GM21526 (cell line): ENCODE measurements at regions not wholly inside any gene's neighbourhood (a gene's known extent, or its start where the extent isn't known, plus 50 kb on each side); places are given as distances from the start of the nearest gene placed in this dataset.
"Not testable (repeated sequence)": the region's sequence is repeated elsewhere in the genome, so short reads cannot be mapped to it uniquely, and the experiment has no call there.

ENCODE experiments used
- ATAC-seq: cut with Tn5 transposase; IDR thresholded peaks from one replicate; pipeline ENCODE4 v1.9.1; 2021; ENCODE audit warnings: moderate library complexity; ENCODE audit not compliant: unreplicated experiment, low FRiP score

- ATAC-seq = no peak
Observed at GRCh38 chr1:190809312-190809711, 331.6 kb upstream of the BRINP3 start.

GRCh38 chr1:190812996-190813395 lies 335.3 kb upstream of the BRINP3 start:
- ATAC-seq = no peak

- ATAC-seq = no peak
Observed at GRCh38 chr1:190832511-190832910, 354.8 kb upstream of the BRINP3 start.

DNA sequence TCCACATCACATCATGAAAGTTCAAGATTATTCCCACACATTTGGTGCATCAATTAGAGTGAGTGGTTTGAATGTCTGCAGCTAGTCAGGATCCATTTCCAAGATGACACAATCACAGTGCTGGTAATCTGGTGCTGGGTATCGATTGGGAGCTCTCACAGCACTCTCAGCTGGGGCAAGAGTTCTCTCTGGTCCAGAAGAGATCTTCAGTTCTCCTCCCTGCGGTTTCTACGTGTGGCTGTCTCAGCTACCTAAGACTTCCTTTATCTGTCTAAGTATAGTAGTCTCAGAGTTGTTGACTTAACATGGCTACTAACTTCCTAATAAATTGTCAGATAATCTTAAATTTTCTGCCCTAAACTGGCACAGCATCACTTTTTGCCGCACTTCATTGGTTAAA lies 358.0 kb upstream of the BRINP3 start:
- no peak for ATAC-seq

GRCh38 chr1:190837200-190837599 lies 359.5 kb upstream of the BRINP3 start:
- ATAC-seq = not testable (repeated sequence)

DNA sequence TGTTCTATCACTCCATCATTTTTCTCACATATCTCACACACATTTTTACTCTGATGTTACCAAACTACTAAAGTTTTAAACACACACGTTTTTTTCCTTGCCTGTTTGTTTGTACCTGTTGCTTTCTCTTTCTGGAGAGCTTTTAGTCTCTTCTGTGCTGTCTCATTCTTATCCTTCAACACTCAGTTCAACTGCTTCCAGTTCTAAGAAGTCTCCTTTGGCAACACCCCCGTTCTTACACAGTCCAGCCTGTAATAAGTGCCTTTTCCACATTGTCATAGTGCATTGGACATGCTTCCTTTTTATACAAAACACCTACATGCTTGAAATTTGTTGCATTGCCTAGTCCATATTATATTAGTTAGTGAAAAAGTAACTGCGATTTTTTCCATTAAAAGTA lies 360.2 kb upstream of the BRINP3 start:
- ATAC-seq = no peak

DNA sequence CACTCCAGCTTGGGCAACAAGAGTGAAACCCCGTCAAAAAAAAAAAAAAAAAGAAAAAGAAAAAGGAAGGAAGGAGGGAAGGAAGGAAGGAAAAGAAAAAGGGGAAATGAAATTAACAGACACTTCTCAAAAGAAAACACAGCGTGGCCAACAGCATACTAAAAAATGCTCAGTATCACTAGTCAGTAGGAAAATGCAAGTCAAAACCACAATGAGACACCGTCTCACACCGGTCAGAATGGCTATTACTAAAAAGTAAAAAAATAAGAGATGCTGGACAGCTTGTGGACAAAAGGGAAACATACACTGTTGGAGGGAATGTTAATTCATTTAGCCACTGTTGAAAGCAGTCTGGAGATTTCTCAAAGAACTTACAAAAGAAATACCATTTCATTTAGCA lies 369.5 kb upstream of the BRINP3 start:
- ATAC-seq = no peak

DNA sequence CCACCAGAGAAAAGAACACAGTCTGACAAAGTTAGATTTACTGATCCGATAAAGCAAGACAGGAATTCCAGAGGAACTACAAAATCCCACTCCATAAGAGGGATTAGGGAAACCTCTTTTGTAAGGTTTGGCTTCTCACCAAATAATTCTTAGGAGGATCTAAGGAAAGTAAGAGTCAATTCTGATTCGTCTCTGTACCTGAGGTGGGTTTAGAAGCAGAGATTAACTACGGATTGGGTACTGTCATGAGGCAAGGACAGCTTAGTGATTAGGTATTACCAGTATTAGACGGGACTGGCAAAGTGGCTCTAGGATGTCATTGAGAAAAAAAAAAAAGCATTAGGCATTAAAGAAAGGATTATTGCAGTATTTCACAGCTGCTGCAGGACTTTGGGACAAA lies 371.7 kb upstream of the BRINP3 start:
- ATAC-seq = no peak

DNA sequence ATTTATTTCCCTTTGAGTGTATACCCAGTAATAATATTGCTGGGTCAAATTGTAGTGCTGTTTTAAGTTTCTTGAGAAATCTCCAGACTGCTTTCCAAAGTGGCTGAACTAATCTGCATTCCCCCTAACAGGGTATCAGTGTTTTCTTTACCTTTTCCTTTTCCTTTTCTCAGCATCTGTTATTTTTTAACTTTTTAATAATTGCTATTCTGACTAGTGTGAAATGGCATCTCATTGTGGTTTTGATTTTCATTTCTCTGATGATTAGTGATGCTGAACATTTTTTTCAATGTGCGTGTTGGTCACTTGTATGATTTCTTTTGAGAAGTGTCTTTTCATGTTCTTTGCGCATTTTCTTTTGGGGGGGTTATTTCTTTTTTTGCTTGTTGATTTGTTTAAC lies 374.9 kb upstream of the BRINP3 start:
- no peak for ATAC-seq

DNA sequence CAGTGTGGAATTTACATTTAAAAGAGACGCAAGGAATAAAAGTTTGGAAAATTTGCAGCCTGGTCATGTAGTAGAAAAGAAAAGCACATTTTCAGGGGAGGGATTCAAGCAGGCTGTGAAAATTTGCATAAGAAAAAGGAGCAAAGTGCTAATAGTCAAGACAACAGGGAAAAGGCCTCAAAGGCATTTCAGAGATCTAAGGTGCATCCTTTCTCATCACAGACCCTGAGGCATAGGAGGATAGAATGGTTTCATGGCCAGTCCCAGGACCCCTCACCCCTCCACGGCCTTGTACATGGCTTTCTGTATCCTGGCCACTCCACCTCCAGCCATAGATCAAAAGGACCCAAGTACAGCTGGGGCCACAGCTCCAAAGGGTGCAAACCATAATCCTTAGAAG lies 380.5 kb upstream of the BRINP3 start:
- no peak for ATAC-seq

- no peak for ATAC-seq
Observed at GRCh38 chr1:190864013-190864641, 386.5 kb upstream of the BRINP3 start.

DNA sequence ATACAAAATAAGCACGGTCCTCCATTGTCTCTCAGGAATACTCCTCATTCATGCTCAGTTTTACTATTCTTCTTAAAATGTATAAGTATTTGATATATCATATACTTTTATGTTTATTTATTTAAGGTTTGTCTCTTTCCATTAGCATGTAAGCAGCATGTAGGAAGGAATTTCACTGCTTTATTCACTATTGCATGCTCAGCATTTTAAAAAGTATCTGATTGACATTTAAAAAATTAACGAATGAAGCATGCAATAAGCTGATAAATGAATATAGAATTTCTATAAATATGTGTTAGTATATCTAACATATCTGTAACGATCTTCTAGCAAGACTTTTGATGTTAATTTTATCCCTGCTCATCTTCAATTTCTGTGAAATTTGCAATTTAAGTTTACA lies 402.7 kb upstream of the BRINP3 start:
- no peak for ATAC-seq

- ATAC-seq = no peak
Observed at GRCh38 chr1:190881064-190881463, 403.4 kb upstream of the BRINP3 start.

- no peak for ATAC-seq
Observed at GRCh38 chr1:190897233-190897632, 419.6 kb upstream of the BRINP3 start.

DNA sequence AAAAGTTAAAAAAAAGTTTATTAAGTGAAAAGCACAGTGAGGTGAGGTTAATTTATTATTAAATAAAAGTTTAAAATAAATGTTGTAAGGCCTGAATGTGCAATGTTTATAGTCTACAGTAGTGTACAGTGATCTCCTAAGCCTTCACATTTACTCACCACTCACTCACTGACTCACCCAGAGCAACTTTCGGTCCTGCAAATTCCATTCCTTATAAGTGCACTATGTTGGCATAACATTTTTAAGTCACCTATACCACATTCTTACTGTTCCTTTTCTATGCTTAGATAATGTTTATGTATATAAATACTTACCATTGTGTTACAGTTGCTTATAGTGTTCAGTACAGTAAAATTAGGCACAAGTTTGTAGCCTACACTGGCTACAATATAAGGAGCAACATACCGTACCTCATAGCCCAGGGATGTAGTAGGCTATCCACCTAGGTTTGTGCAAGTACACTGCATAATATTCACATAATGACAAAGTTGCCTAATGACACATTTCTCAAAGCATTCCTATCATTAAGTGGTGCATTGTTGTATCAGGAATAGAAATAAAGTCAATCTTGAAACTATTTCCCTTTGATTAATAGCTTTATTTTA lies 426.5 kb upstream of the BRINP3 start:
- no peak for ATAC-seq

- no peak for ATAC-seq
Observed at GRCh38 chr1:190906206-190906725, 428.6 kb upstream of the BRINP3 start.

GRCh38 chr1:190908246-190908645 lies 430.6 kb upstream of the BRINP3 start:
- ATAC-seq = no peak

GRCh38 chr1:190908691-190909090 lies 431.0 kb upstream of the BRINP3 start:
- no peak for ATAC-seq

GRCh38 chr1:190935925-190936324 lies 458.3 kb upstream of the BRINP3 start:
- ATAC-seq = no peak

DNA sequence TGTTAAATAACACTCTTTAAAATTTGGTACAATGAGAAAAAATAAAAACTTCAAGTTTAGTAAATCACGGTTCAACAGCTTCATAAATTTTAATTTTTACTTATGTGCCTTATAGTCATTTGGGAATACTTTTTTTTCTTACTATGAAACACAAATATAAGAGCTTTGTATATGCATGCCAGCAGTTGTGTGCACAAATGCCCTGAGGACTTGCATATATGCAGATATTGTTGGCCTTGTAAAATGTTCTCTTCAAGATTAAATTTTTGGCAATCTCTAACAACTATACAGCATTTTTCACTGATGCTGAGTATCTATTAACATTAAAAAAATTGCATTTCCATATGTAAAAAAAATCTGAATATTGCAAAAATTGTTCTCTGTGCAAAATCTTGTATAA lies 458.7 kb upstream of the BRINP3 start:
- ATAC-seq = no peak

- no peak for ATAC-seq
Observed at GRCh38 chr1:190940951-190941350, 463.3 kb upstream of the BRINP3 start.

DNA sequence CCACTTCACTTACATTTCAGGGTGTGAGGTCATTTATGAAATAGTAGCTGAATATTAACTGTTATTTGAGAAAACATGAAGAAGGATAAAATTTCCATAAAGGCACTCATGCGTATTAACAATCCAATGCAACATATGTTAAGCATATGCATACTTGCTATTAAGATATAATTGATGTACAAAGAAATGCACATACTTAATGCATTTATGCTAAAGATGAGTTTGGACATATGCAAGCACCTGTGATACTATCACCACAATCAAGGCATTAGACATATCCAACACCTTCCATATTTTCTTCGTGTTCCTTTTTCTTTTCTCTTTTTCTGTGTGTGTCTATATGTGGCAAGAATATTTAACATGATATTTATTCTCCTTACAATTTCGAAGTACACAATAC lies 464.8 kb upstream of the BRINP3 start:
- no peak for ATAC-seq
